ENCODE measurements at regions not wholly inside any gene's neighbourhood (a gene's known extent, or its start where the extent isn't known, plus 50 kb on each side); places are given as distances from the start of the nearest gene placed in this dataset.

- no peak overlapping the region for H3K4me3 ChIP-seq
- no peaks in the 10 kb centered on the region for H3K9me3 ChIP-seq
- DNase-seq (ENCODE audit: low spot score in 2 of 2), result no peak
- no peaks in the 10 kb centered on the region for H3K27me3 ChIP-seq
- H3K4me1 ChIP-seq, result no peaks in the 10 kb centered on the region
- no peak overlapping the region for H3K27ac ChIP-seq
- no peak for TF ChIP-seq CTCF (IDR thresholded peaks at IDR 0.05)
- intact Hi-C loops (cut with DNase I), result no loop called here
- no peaks in the 10 kb centered on the region for H3K36me3 ChIP-seq
Measured at GRCh38 chr6:9002833-9003232, 567.5 kb upstream of the SLC35B3 start.

GRCh38 chr6:8995156-8995555 is 559.8 kb upstream of the SLC35B3 start:
- no peak for TF ChIP-seq CTCF (IDR thresholded peaks at IDR 0.05)
- Histone ChIP-seq H3K27me3 (no peaks in the 10 kb centered on the region), H3K36me3 (no peaks in the 10 kb centered on the region), H3K9me3 (no peaks in the 10 kb centered on the region), H3K4me1 (no peaks in the 10 kb centered on the region), H3K27ac (no peak overlapping the region), H3K4me3 (no peak overlapping the region)
- no peak for DNase-seq (ENCODE audit: low spot score in 2 of 2)
- intact Hi-C loops (cut with DNase I), result no loop called here

- TF ChIP-seq CTCF (IDR thresholded peaks at IDR 0.05), result no peak
- Histone ChIP-seq H3K4me3 (no peak overlapping the region), H3K36me3 (no peaks in the 10 kb centered on the region), H3K27me3 (no peaks in the 10 kb centered on the region), H3K9me3 (no peaks in the 10 kb centered on the region), H3K4me1 (no peaks in the 10 kb centered on the region), H3K27ac (no peak overlapping the region)
- intact Hi-C loops (cut with DNase I), result no loop called here
- DNase-seq (ENCODE audit: low spot score in 2 of 2), result no peak
Measured at GRCh38 chr6:8993111-8993510, 557.8 kb upstream of the SLC35B3 start.

GRCh38 chr6:8991844-8992243 is 556.5 kb upstream of the SLC35B3 start:
- DNase-seq (ENCODE audit: low spot score in 2 of 2), result no peak
- Histone ChIP-seq H3K4me1 (no peaks in the 10 kb centered on the region), H3K4me3 (no peak overlapping the region), H3K27me3 (no peaks in the 10 kb centered on the region), H3K36me3 (no peaks in the 10 kb centered on the region), H3K27ac (no peak overlapping the region), H3K9me3 (no peaks in the 10 kb centered on the region)
- no peak for TF ChIP-seq CTCF (IDR thresholded peaks at IDR 0.05)
- intact Hi-C loops (cut with DNase I), result no loop called here

GRCh38 chr6:8990075-8990474 is 554.7 kb upstream of the SLC35B3 start:
- no peak overlapping the region for H3K4me3 ChIP-seq
- no peak overlapping the region for H3K27ac ChIP-seq
- no peaks in the 10 kb centered on the region for H3K27me3 ChIP-seq
- H3K9me3 ChIP-seq, result no peaks in the 10 kb centered on the region
- no peaks in the 10 kb centered on the region for H3K4me1 ChIP-seq
- no peaks in the 10 kb centered on the region for H3K36me3 ChIP-seq
- TF ChIP-seq CTCF (IDR thresholded peaks at IDR 0.05), result no peak
- intact Hi-C loops (cut with DNase I), result no loop called here
- no peak for DNase-seq (ENCODE audit: low spot score in 2 of 2)

GRCh38 chr6:8983202-8983688 is 547.9 kb upstream of the SLC35B3 start:
- H3K4me3 ChIP-seq, result no peak overlapping the region
- intact Hi-C loops (cut with DNase I), result loop anchor here (5.0 kb wide), 1 partner anchor 1454 kb away; no protein-coding TSS in a partner anchor
- DNase-seq (ENCODE audit: low spot score in 2 of 2), result peak in 1 of 2 donors; percentile 67

More at GRCh38 chr6:8983202-8983688, 547.9 kb upstream of the SLC35B3 start:
- Histone ChIP-seq H3K4me1 (no peaks in the 10 kb centered on the region), H3K27ac (no peak overlapping the region), H3K27me3 (no peaks in the 10 kb centered on the region), H3K36me3 (no peaks in the 10 kb centered on the region), H3K9me3 (no peaks in the 10 kb centered on the region)
- TF ChIP-seq CTCF (IDR thresholded peaks at IDR 0.05), result peak; percentile 22 to 89 (median 74)

Data from ascending aorta (tissue), 2 donors.